Gastroesophageal sphincter (tissue), 4 donors: ENCODE measurements at regions not wholly inside any gene's neighbourhood (a gene's known extent, or its start where the extent isn't known, plus 50 kb on each side); places are given as distances from the start of the nearest gene placed in this dataset.
"Not testable (repeated sequence)": the region's sequence is repeated elsewhere in the genome, so short reads cannot be mapped to it uniquely, and the experiment has no call there.

Source experiments
- ATAC-seq: fragments of 150-250 bp; one replicate; pipeline ENCODE4 v1.9.1; 2016; ENCODE audit warnings: mild to moderate bottlenecking, moderate library complexity
- H3K27ac ChIP-seq, 4 donors: fragments of 200-600 bp; sonication (generic) in 3 of 4; 1 replicate in 3 of 4; 2 replicates in 1 of 4; pipeline ENCODE4 v1.5.1; 2016 to 2019
- H3K27me3 ChIP-seq: fragments of 200-600 bp; sonication (generic); one replicate; pipeline ENCODE4 v1.5.1; 2019
- H3K36me3 ChIP-seq, 2 donors: fragments of 200-600 bp; sonication (generic); one replicate each; pipeline ENCODE4 v1.5.1; 2019; ENCODE audit warnings: control low read depth in 1 of 2
- H3K4me1 ChIP-seq, 3 donors: fragments of 200-600 bp; sonication (generic); 1 replicate in 2 of 3; 2 replicates in 1 of 3; pipeline ENCODE4 v1.5.1; 2016 to 2019; ENCODE audit warnings: control low read depth in 2 of 3
- H3K4me3 ChIP-seq, 2 donors: fragments of 200-600 bp; sonication (generic); one replicate each; pipeline ENCODE4 v1.5.1; 2019; ENCODE audit warnings: mild to moderate bottlenecking in 1 of 2, moderate library complexity in 1 of 2
- H3K9me3 ChIP-seq, 3 donors: fragments of 200-600 bp; sonication (generic); one replicate each; pipeline ENCODE4 v1.5.1; 2017 to 2019; ENCODE audit warnings: control low read depth in 2 of 3
- EP300 ChIP-seq: sonication (generic); formaldehyde crosslinking; IDR thresholded peaks from one replicate; pipeline ENCODE4 v1.6.1; 2017; ENCODE audit warnings: antibody characterized with exemption, mild to moderate bottlenecking
- POLR2A ChIP-seq, 2 donors: fragments of 450-650 bp; IDR thresholded peaks; one replicate each; pipeline ENCODE4 v1.6.1; 2017; ENCODE audit warnings: antibody characterized with exemption in 2 of 2, mild to moderate bottlenecking in 2 of 2, moderate library complexity in 1 of 2
- POLR2AphosphoS5 ChIP-seq: sonication (generic); formaldehyde crosslinking; IDR thresholded peaks from one replicate; pipeline ENCODE4 v1.6.1; 2017; ENCODE audit warnings: antibody characterized with exemption
- WGBS, 2 donors: methylation state at CpG; one replicate each; pipeline ENCODE4 v1.1.5; 2018; ENCODE audit warnings: low coverage in 1 of 2; 5-methylcytosine and 5-hydroxymethylcytosine counted together
- TF ChIP-seq, protein P1 (sequence below), 4 experiments: fragments of 200-600 bp in 2 of 4; fragments of 450-650 bp in 2 of 4; sonication (generic) in 1 of 4; IDR thresholded peaks; one replicate each; pipeline ENCODE4 v1.5.1; 2017 to 2019; ENCODE audit warnings: antibody characterized with exemption in 4 of 4, mild to moderate bottlenecking in 2 of 4, moderate library complexity in 2 of 4

DNA sequence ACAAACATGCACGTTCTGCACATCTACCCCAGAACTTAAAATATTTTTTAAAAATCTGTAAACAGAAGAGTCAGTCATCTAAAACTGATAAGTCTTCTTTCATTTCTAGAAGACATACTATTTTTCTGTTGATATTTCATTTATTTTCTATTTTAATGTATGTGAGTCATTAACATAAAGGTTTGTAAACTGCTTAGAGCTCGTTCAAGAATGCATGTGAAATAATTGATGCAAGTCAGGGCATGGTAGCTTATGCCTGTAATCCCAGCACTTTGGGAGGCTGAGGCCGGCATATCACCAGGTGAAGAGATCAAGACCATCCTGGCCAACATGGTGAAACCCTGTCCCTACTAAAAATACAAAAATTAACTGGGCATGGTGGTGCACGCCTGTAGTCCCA, 219.9 kb upstream of the HSFY2 start:
- no peak overlapping the region for H3K27ac ChIP-seq
- H3K36me3 ChIP-seq, result no peaks in the 10 kb centered on the region
- ATAC-seq, result no peak
- 81% methylated on average over 2 of the region's 4 CpGs; no CpG with 5 or more reads in 1 of the 2 donors for WGBS, 2 donors
- no peak overlapping the region for H3K4me3 ChIP-seq
- H3K4me1 ChIP-seq, result no peaks in the 10 kb centered on the region
- TF ChIP-seq POLR2AphosphoS5 (no peak), POLR2A (IDR thresholded peaks at IDR 0.05) (no peak), EP300 (no peak)
- TF ChIP-seq, protein P1, sequence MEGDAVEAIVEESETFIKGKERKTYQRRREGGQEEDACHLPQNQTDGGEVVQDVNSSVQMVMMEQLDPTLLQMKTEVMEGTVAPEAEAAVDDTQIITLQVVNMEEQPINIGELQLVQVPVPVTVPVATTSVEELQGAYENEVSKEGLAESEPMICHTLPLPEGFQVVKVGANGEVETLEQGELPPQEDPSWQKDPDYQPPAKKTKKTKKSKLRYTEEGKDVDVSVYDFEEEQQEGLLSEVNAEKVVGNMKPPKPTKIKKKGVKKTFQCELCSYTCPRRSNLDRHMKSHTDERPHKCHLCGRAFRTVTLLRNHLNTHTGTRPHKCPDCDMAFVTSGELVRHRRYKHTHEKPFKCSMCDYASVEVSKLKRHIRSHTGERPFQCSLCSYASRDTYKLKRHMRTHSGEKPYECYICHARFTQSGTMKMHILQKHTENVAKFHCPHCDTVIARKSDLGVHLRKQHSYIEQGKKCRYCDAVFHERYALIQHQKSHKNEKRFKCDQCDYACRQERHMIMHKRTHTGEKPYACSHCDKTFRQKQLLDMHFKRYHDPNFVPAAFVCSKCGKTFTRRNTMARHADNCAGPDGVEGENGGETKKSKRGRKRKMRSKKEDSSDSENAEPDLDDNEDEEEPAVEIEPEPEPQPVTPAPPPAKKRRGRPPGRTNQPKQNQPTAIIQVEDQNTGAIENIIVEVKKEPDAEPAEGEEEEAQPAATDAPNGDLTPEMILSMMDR (IDR thresholded peaks at IDR 0.05), result no peak
- no peaks in the 10 kb centered on the region for H3K9me3 ChIP-seq
- H3K27me3 ChIP-seq, result no peaks in the 10 kb centered on the region

DNA sequence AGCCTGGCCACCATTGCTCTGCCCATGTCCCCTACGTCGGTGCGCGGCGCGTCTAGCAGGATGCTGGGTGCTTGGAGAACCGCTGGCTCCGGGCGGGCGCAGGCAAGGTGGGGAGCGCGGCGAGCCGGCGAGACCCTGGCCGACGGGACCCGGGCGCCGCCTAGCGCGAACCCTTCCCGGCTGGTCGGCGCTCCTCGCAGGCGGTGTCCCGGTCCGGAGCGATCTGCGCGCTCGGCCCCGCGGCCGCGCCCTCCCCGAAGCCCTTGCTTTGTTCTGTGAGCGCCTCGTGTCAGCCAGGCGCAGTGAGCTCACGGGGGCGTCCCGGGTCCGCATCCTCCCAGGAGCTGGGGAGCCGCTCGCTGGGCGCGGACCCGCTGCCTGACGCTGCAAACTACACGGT, 219.1 kb upstream of the HSFY2 start:
- not testable (repeated sequence) for H3K36me3 ChIP-seq, H3K9me3 ChIP-seq, H3K27me3 ChIP-seq, H3K27ac ChIP-seq, ATAC-seq, H3K4me1 ChIP-seq
- peak overlapping the region in 1 of 2 donors; percentile 25 for H3K4me3 ChIP-seq
- WGBS, 2 donors, result no CpG with 5 or more reads among the region's 52 CpGs

- Histone ChIP-seq H3K27me3 (no peaks in the 10 kb centered on the region), H3K27ac (no peak overlapping the region), H3K36me3 (no peaks in the 10 kb centered on the region), H3K9me3 (no peaks in the 10 kb centered on the region), H3K4me1 (no peaks in the 10 kb centered on the region), H3K4me3 (no peak overlapping the region)
- TF ChIP-seq POLR2A (IDR thresholded peaks at IDR 0.05) (no peak), POLR2AphosphoS5 (no peak), EP300 (no peak)
- TF ChIP-seq, protein P1 (IDR thresholded peaks at IDR 0.05), result no peak
- ATAC-seq, result no peak
- 100% methylated on average over 1 of the region's 2 CpGs; no CpG with 5 or more reads in 1 of the 2 donors for WGBS, 2 donors
Observed at GRCh38 chrY:18989356-18989755, 215.8 kb upstream of the HSFY2 start.

GRCh38 chrY:18966001-18966400, 192.5 kb upstream of the HSFY2 start:
- no peak for ATAC-seq
- H3K4me3 ChIP-seq, result no peak overlapping the region
- WGBS, 2 donors, result 100% methylated on average over 1 of the region's 1 CpG; no CpG with 5 or more reads in 1 of the 2 donors
- no peaks in the 10 kb centered on the region for H3K4me1 ChIP-seq
- TF ChIP-seq, protein P1 (IDR thresholded peaks at IDR 0.05), result no peak
- TF ChIP-seq POLR2AphosphoS5 (no peak), EP300 (no peak), POLR2A (IDR thresholded peaks at IDR 0.05) (no peak)
- no peaks in the 10 kb centered on the region for H3K9me3 ChIP-seq
- no peak overlapping the region for H3K27ac ChIP-seq
- no peaks in the 10 kb centered on the region for H3K27me3 ChIP-seq
- H3K36me3 ChIP-seq, result no peaks in the 10 kb centered on the region

DNA sequence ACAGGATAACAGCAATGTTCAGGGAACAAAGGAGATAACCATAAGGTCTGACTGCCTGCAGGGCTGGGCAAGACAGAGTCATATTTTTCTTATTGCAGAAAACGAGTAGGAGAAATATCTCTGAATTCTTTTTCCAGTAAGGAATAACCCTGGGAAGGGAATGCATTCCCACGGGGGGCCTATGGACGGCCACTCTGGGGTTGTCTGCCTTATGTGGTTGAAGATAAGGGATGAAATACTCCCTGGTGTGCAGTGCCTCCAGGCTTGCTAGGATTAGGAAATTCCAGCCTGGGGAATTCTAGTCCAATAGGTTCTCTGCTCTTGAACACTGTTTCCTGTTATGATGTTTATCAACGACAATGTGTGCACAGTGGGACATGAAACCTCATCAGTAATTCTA, 185.3 kb upstream of the HSFY2 start:
- Histone ChIP-seq H3K4me1 (no peaks in the 10 kb centered on the region), H3K27me3 (no peaks in the 10 kb centered on the region), H3K9me3 (no peaks in the 10 kb centered on the region), H3K27ac (no peak overlapping the region), H3K4me3 (no peak overlapping the region), H3K36me3 (no peaks in the 10 kb centered on the region)
- TF ChIP-seq POLR2A (IDR thresholded peaks at IDR 0.05), result no peak
- TF ChIP-seq POLR2AphosphoS5, result no peak
- no peak for TF ChIP-seq EP300
- TF ChIP-seq, protein P1 (IDR thresholded peaks at IDR 0.05), result no peak
- ATAC-seq, result no peak
- WGBS, 2 donors, result 54% methylated on average over 2 of the region's 4 CpGs; no CpG with 5 or more reads in 1 of the 2 donors
